Ascending aorta (tissue), 2 donors: ENCODE measurements at regions not wholly inside any gene's neighbourhood (a gene's known extent, or its start where the extent isn't known, plus 50 kb on each side); places are given as distances from the start of the nearest gene placed in this dataset.

Experiments used
- DNase-seq, 2 donors: peaks; one replicate each; pipeline ENCODE4 v3.0.0-alpha.2; 2019; ENCODE audit warnings: low spot score in 2 of 2
- H3K27ac ChIP-seq, 2 donors: fragments of 200-600 bp; sonication (generic); one replicate each; pipeline ENCODE4 v1.5.1; 2016 to 2017; ENCODE audit warnings: mild to moderate bottlenecking in 1 of 2
- H3K27me3 ChIP-seq: fragments of 200-600 bp; sonication (generic); one replicate; pipeline ENCODE4 v1.5.1; 2017
- H3K36me3 ChIP-seq, 2 donors: fragments of 200-600 bp; sonication (generic); one replicate each; pipeline ENCODE4 v1.5.1; 2016
- H3K4me1 ChIP-seq, 2 donors: fragments of 200-600 bp; sonication (generic); one replicate each; pipeline ENCODE4 v1.5.1; 2016 to 2017; ENCODE audit warnings: mild to moderate bottlenecking in 1 of 2
- H3K4me3 ChIP-seq, 2 donors: fragments of 200-600 bp; sonication (generic); one replicate each; pipeline ENCODE4 v1.5.1; 2016 to 2017; ENCODE audit warnings: mild to moderate bottlenecking in 1 of 2
- H3K9me3 ChIP-seq, 2 donors: fragments of 200-600 bp; sonication (generic); one replicate each; pipeline ENCODE4 v1.5.1; 2016
- intact Hi-C: fragments of 100-400 bp; cut with DNase I; formaldehyde crosslinking; loops from one replicate; pipeline ENCODE4 v1.15.1; 2023
- TF ChIP-seq, protein P1 (sequence below), 3 experiments: fragments of 200-600 bp in 2 of 3; fragments of 450-650 bp in 1 of 3; sonication (generic) in 2 of 3; IDR thresholded peaks; one replicate each; pipeline ENCODE4 v1.5.1; 2016 to 2019; ENCODE audit warnings: antibody characterized with exemption in 3 of 3, mild to moderate bottlenecking in 1 of 3, moderate library complexity in 1 of 3

DNA sequence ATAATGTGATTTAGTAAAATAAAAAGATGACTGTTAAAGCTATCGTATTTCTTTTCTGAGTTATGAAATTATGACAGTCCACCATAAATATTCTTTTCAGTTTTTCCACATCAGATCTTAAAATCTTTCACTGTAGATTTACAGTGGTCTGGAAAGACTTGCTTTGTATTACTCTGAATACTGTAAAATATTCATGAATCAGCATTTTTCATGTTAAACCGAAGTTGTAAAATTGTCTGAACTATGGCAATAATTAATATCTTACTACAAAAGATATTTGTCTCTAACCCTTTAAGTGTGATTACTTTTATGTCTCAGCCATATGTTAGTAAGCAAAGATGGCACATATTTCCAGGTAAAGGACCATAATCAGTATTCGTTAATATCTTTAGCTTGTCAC, 1397.2 kb upstream of the PCDH9 start:
- intact Hi-C loops, result no loop called here

DNA sequence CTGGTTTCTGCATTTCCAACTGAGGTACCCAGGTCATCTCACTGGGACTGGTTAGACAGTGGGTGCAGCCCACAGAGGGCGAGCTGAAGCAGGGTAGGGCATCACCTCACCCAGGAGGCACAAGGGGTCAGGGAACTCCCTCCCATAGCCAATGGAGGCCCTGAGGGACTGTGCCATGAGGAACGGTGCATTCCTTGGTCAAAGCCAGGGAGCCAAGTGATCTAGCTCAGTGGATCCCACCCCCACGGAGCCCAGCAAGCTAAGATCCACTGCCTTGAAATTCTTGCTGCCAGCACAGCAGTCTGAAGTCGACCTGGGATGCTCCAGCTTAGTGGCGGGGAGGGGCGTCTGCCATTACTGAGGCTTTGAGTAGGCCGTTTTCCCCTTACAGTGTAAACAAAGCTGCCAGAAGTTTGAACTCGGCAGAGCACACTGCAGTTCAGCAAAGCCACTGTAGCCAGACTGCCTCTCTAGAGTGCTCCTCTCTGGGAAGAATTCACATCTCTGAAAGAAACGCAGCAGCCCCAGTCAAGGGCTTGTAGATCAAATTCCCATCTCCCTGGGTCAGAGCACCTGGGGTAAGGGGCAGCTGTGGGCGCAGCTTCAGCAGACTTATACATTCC, 1386.6 kb upstream of the PCDH9 start:
- TF ChIP-seq, protein P1, sequence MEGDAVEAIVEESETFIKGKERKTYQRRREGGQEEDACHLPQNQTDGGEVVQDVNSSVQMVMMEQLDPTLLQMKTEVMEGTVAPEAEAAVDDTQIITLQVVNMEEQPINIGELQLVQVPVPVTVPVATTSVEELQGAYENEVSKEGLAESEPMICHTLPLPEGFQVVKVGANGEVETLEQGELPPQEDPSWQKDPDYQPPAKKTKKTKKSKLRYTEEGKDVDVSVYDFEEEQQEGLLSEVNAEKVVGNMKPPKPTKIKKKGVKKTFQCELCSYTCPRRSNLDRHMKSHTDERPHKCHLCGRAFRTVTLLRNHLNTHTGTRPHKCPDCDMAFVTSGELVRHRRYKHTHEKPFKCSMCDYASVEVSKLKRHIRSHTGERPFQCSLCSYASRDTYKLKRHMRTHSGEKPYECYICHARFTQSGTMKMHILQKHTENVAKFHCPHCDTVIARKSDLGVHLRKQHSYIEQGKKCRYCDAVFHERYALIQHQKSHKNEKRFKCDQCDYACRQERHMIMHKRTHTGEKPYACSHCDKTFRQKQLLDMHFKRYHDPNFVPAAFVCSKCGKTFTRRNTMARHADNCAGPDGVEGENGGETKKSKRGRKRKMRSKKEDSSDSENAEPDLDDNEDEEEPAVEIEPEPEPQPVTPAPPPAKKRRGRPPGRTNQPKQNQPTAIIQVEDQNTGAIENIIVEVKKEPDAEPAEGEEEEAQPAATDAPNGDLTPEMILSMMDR (IDR thresholded peaks at IDR 0.05), result no peak
- Histone ChIP-seq H3K27ac (no peak overlapping the region), H3K36me3 (no peaks in the 10 kb centered on the region), H3K9me3 (no peaks in the 10 kb centered on the region), H3K27me3 (no peaks in the 10 kb centered on the region), H3K4me3 (no peak overlapping the region), H3K4me1 (no peaks in the 10 kb centered on the region)
- intact Hi-C loops, result no loop called here
- DNase-seq, result no peak

More for the DNA sequence above, 1397.2 kb upstream of the PCDH9 start:
- TF ChIP-seq, protein P1 (IDR thresholded peaks at IDR 0.05), result no peak
- Histone ChIP-seq H3K4me3 (no peak overlapping the region), H3K27ac (no peak overlapping the region), H3K4me1 (no peaks in the 10 kb centered on the region), H3K27me3 (no peaks in the 10 kb centered on the region), H3K9me3 (no peaks in the 10 kb centered on the region), H3K36me3 (no peaks in the 10 kb centered on the region)
- DNase-seq, result no peak

DNA sequence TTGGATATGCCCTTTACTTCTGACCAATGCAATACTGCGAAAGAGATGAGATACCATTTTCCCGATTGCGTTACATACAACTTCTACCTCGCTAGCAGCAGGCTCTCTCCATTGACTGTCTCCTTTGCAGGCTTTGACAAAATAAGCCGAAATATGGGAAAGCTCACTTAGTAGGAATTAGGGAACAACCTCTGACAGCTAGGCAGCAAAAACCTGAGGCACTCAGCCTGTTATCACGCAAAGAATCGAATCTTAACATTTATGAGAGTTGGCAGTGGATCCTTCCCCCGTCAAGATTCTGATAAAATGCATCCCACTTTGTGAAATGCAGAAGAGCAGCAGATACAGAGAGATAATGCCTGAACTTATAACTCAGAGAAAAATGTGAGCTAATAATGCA, 1379.5 kb upstream of the PCDH9 start:
- intact Hi-C loops, result no loop called here
- Histone ChIP-seq H3K36me3 (no peaks in the 10 kb centered on the region), H3K27ac (no peak overlapping the region), H3K9me3 (no peaks in the 10 kb centered on the region), H3K4me3 (no peak overlapping the region), H3K27me3 (no peaks in the 10 kb centered on the region), H3K4me1 (no peaks in the 10 kb centered on the region)
- no peak for DNase-seq
- TF ChIP-seq, protein P1 (IDR thresholded peaks at IDR 0.05), result no peak

DNA sequence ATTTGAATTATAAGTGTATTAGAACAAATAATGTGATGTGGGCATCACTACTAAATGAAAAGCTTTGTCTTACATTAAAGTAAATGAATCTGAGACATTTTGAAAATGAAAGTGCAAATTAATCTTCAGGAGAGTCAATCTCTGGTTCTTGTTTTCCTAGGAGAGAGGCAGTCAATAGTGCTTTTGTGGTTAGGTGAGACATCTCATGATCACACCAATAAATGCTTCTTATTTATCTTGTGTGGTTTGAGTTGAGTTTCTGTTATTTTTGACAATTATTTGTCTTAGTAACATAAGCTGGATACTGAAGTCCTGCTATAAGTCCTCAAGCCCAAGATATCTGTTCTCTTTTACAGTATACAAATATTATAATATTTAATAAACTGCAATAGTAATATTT, 1378.0 kb upstream of the PCDH9 start:
- Histone ChIP-seq H3K4me3 (no peak overlapping the region), H3K9me3 (no peaks in the 10 kb centered on the region), H3K4me1 (no peaks in the 10 kb centered on the region), H3K27ac (no peak overlapping the region), H3K27me3 (no peaks in the 10 kb centered on the region), H3K36me3 (no peaks in the 10 kb centered on the region)
- no peak for DNase-seq
- intact Hi-C loops, result no loop called here
- TF ChIP-seq, protein P1 (IDR thresholded peaks at IDR 0.05), result no peak

DNA sequence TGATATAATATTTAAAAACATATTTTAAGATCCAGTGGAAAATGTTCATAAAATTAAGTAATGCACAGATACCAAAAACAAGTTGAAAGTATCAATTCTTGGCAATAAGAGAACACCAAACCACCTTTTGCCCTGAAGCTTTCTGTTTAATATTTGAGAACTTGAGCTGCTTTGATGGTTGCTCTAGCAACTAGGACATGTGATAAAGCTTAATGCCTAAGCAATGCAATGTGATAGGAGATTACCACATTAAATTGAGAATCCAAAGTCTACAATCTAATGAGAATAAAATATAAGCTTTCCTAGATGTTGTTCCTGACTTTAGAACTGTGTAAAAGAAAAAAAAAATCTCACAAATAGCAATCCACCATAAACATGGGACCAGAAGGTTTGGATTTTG, 1367.5 kb upstream of the PCDH9 start:
- H3K27ac ChIP-seq, result no peak overlapping the region
- TF ChIP-seq, protein P1 (IDR thresholded peaks at IDR 0.05), result no peak
- H3K9me3 ChIP-seq, result no peaks in the 10 kb centered on the region
- no peak for DNase-seq
- no peaks in the 10 kb centered on the region for H3K36me3 ChIP-seq
- H3K4me3 ChIP-seq, result no peak overlapping the region
- intact Hi-C loops, result no loop called here
- no peaks in the 10 kb centered on the region for H3K4me1 ChIP-seq
- H3K27me3 ChIP-seq, result no peaks in the 10 kb centered on the region

- Histone ChIP-seq H3K27me3 (no peaks in the 10 kb centered on the region), H3K9me3 (no peaks in the 10 kb centered on the region), H3K27ac (no peak overlapping the region), H3K36me3 (no peaks in the 10 kb centered on the region), H3K4me3 (no peak overlapping the region), H3K4me1 (no peaks in the 10 kb centered on the region)
- no peak for DNase-seq
- intact Hi-C loops, result no loop called here
- TF ChIP-seq, protein P1 (IDR thresholded peaks at IDR 0.05), result no peak
These were observed 1358.5 kb upstream of the PCDH9 start for GRCh38 chr13:68588623-68589022.
